K562 (cell line): ENCODE measurements at regions not wholly inside any gene's neighbourhood (a gene's known extent, or its start where the extent isn't known, plus 50 kb on each side); places are given as distances from the start of the nearest gene placed in this dataset.

Experiments
- ATAC-seq: fragments of 200-7000 bp; cut with Tn5 transposase; 3 replicates; pipeline ENCODE4 v1.9.1; 2020; ENCODE audit warnings: moderate library complexity
- BruUV-seq: library from RNA; stranded (reverse); fragments of 400-500 nt; replicated peaks from 2 replicates; lab custom pipeline; 2021; lab: Mats Ljungman, UMichigan
- CTCF ChIA-PET: fragments of 300-600 bp; formaldehyde crosslinking; extraction: SDS; loops from one replicate; lab custom pipeline; 2021; ENCODE audit warnings: low intra/inter-chr PET ratio; lab: Yijun Ruan, JAX
- POLR2A ChIA-PET: fragments of 300-600, 350-650 bp; sonication (Branson Sonifier 250); formaldehyde crosslinking; extraction: SDS; loops from one replicate; lab custom pipeline; 2021; ENCODE audit warnings: antibody characterized with exemption, inconsistent platforms; lab: Yijun Ruan, JAX
- DNase-seq, 4 experiments: peaks; one replicate each; pipeline versions ENCODE4 v3.0.0 to v3.0.0-alpha.2; 2011 to 2018; ENCODE audit warnings: low spot score in 3 of 4, mixed read lengths in 3 of 4; ENCODE audit errors: extremely low read depth in 1 of 4
- FAIRE-seq: peaks from 2 replicates; lab custom pipeline; 2011; peaks lifted over from hg19 to GRCh38; lab: Jason Lieb, UNC
- H2AFZ ChIP-seq: 2 replicates; pipeline ENCODE4 v1.6.0; 2011; ENCODE audit warnings: low read depth, low read length, control low read depth, inconsistent platforms
- H3K27ac ChIP-seq: fragments of 200-600 bp; 3 replicates; pipeline ENCODE4 v1.8.0; 2011; ENCODE audit warnings: low read depth, mild to moderate bottlenecking, control low read depth, inconsistent platforms, low read length, moderate library complexity, mixed read lengths; ENCODE audit errors: extremely low read depth
- H3K27me3 ChIP-seq, 2 experiments: fragments of 300-600 bp in 1 of 2; 2 replicates in 1 of 2; 3 replicates in 1 of 2; pipeline versions ENCODE4 v1.6.0 to v1.8.0; 2011; ENCODE audit warnings: inconsistent platforms in 2 of 2, low read length in 2 of 2, mild to moderate bottlenecking in 1 of 2, mixed read lengths in 1 of 2, moderate library complexity in 1 of 2; ENCODE audit not compliant: control insufficient read depth in 2 of 2, insufficient read depth in 2 of 2
- H3K36me3 ChIP-seq: fragments of 300-600 bp; 3 replicates; pipeline ENCODE4 v1.8.0; 2011; ENCODE audit warnings: mild to moderate bottlenecking, low read length, inconsistent platforms; ENCODE audit not compliant: control insufficient read depth, insufficient read depth
- H3K4me1 ChIP-seq, 2 experiments: fragments of 200-600 bp in 1 of 2; replicated peaks in 1 of 2; 2 replicates in 1 of 2; 3 replicates in 1 of 2; pipeline versions ENCODE4 v1.5.1 to v1.8.0; 2011; ENCODE audit warnings: inconsistent platforms in 2 of 2, low read length in 2 of 2, mild to moderate bottlenecking in 1 of 2, mixed read lengths in 1 of 2, moderate library complexity in 1 of 2; ENCODE audit not compliant: control insufficient read depth in 2 of 2, insufficient read depth in 2 of 2
- H3K4me2 ChIP-seq: 2 replicates; pipeline ENCODE4 v1.6.1; 2011; ENCODE audit warnings: low read length, control low read depth, inconsistent platforms, mixed read lengths; ENCODE audit not compliant: insufficient read depth
- H3K4me3 ChIP-seq: fragments of 200-600 bp; sonication (generic), shearing (Covaris generic); 2 replicates; pipeline ENCODE4 v1.5.1; 2016; ENCODE audit warnings: control low read depth, inconsistent platforms
- H3K79me2 ChIP-seq: fragments of 200-600 bp; 3 replicates; pipeline ENCODE4 v1.8.0; 2011; ENCODE audit warnings: low read length, inconsistent platforms; ENCODE audit not compliant: control insufficient read depth, insufficient read depth
- H3K9ac ChIP-seq, 2 experiments: 2 replicates each; pipeline versions ENCODE4 v1.6.0 to v1.6.1; 2011; ENCODE audit warnings: low read depth in 2 of 2, low read length in 2 of 2, control low read depth in 1 of 2, inconsistent platforms in 1 of 2, mild to moderate bottlenecking in 1 of 2, mixed read lengths in 1 of 2; ENCODE audit not compliant: insufficient read depth in 1 of 2
- H3K9me1 ChIP-seq: one replicate; pipeline ENCODE4 v1.6.0; 2011; ENCODE audit warnings: inconsistent platforms, mild to moderate bottlenecking, low read length, moderate library complexity; ENCODE audit not compliant: control insufficient read depth, insufficient read depth
- H3K9me3 ChIP-seq: replicated peaks from 2 replicates; pipeline ENCODE4 v1.5.1; 2011; ENCODE audit warnings: low read depth, low read length, inconsistent platforms; ENCODE audit not compliant: control insufficient read depth, insufficient read depth
- H4K20me1 ChIP-seq: replicated peaks from 2 replicates; pipeline ENCODE4 v1.6.1; 2011; ENCODE audit warnings: low read length, inconsistent platforms, mixed read lengths; ENCODE audit not compliant: control insufficient read depth, insufficient read depth
- CHD2 ChIP-seq: IDR thresholded peaks from 2 replicates; pipeline ENCODE4 v1.6.1; 2011; ENCODE audit warnings: low read depth, low read length
- FIP1L1 ChIP-seq: fragments of 200-400 bp; formaldehyde crosslinking; IDR thresholded peaks from 2 replicates; pipeline ENCODE4 v1.6.1; 2018; ENCODE audit warnings: mild to moderate bottlenecking, low read depth, low read length; ENCODE audit not compliant: poor library complexity, severe bottlenecking
- FOS ChIP-seq: IDR thresholded peaks from 3 replicates; pipeline ENCODE4 v1.6.1; 2011; ENCODE audit not compliant: insufficient read length; ENCODE audit errors: extremely low read depth
- RFX5 ChIP-seq: IDR thresholded peaks from 2 replicates; pipeline ENCODE4 v1.6.1; 2011; ENCODE audit warnings: low read depth, mild to moderate bottlenecking, improper control_type of control experiment, low read length
- RNF2 ChIP-seq: sonication (generic); IDR thresholded peaks from 2 replicates; pipeline ENCODE4 v1.6.1; 2016
- SMAD4 ChIP-seq: fragments of 250-450 bp; sonication (Bioruptor Pico); conservative IDR thresholded peaks from 2 replicates; pipeline ENCODE4 v1.8.0; 2021; ENCODE audit warnings: inconsistent platforms, mild to moderate bottlenecking, moderate library complexity
- ZC3H11A ChIP-seq: IDR thresholded peaks from 2 replicates; pipeline ENCODE4 v1.6.1; 2012; ENCODE audit warnings: low read depth, low read length, improper control_type of control experiment
- ZNF444 ChIP-seq: fragments of 250-450 bp; sonication (Bioruptor Pico); IDR thresholded peaks from 2 replicates; pipeline ENCODE4 v1.4.0; 2020; ENCODE audit warnings: mild to moderate bottlenecking, moderate library complexity
- ZSCAN32 ChIP-seq: fragments of 450-650 bp; formaldehyde crosslinking; IDR thresholded peaks from 2 replicates; pipeline ENCODE4 v1.4.0; 2020; ENCODE audit warnings: mild to moderate bottlenecking, moderate library complexity
- WGBS: fragments of 100-300 bp; shearing (Covaris generic); methylation state at CpG from one replicate; pipeline ENCODE4 v1.1.6; 2016; ENCODE audit warnings: low coverage, mixed read lengths; ENCODE audit not compliant: insufficient coverage; ENCODE audit errors: missing lambda C conversion rate; 5-methylcytosine and 5-hydroxymethylcytosine counted together
- in situ Hi-C: fragments of 300-500 bp; cut with MboI; formaldehyde crosslinking; loops from 4 replicates; pipeline ENCODE4 v1.15.0; 2018; ENCODE audit warnings: inconsistent platforms, mixed read lengths
- intact Hi-C: fragments of 100-400 bp; cut with micrococcal nuclease; formaldehyde crosslinking; loops from 2 replicates; pipeline ENCODE4 v1.14.2; 2022
- TF ChIP-seq, protein P1 (sequence below), 2 experiments: fragments of 450-650 bp; formaldehyde crosslinking in 1 of 2; IDR thresholded peaks; 2 replicates each; pipeline versions ENCODE4 v1.4.0 to v1.6.1; 2014 to 2020; ENCODE audit warnings: mild to moderate bottlenecking in 2 of 2, borderline replicate concordance in 1 of 2, low read depth in 1 of 2
- TF ChIP-seq, protein P2 (sequence below): fragments of 450-650 bp; IDR thresholded peaks from 2 replicates; pipeline ENCODE4 v1.6.1; 2016; ENCODE audit warnings: missing biosample characterization, missing genetic modification characterization
- TF ChIP-seq, protein P3 (sequence below): sonication (generic); formaldehyde crosslinking; IDR thresholded peaks from 2 replicates; pipeline ENCODE4 v1.5.0; 2020; ENCODE audit warnings: missing genetic modification reagents

DNA sequence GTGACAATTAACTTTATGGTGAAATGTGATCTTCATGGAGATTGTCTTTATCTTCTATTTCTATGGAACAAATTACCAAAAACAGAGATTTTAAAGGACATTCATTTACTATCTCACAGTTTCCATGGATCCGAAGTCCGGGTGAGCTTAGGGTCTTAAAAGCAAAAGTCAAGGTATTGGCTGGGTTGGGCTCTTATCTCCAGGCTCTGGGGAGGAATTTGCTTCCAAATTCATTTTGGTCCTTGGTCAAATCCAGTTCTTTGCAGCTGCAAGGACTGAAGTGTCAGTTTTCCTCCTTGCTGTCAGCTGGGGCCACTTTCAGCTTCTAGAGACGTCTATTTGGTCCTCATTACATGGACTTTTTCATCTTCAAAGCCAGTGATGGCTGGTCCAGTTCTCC lies 395.8 kb upstream of the MAF start:
- no peaks in the 10 kb centered on the region for H3K79me2 ChIP-seq
- no peaks in the 10 kb centered on the region for H3K36me3 ChIP-seq
- CTCF ChIA-PET: no interaction called here
- no peak overlapping the region for H3K4me2 ChIP-seq
- in situ Hi-C loops: no loop called here
- POLR2A ChIA-PET: interaction anchor here (0.6 kb wide), 1 partner anchor 10 kb away, joined by 3 read pairs; no protein-coding TSS in a partner anchor
- WGBS: 20% methylated on average over 3 of the region's 3 CpGs
- H3K27me3 ChIP-seq: no peaks in the 10 kb centered on the region; a peak in 1 of 5 replicates
- DNase-seq (no peak), FAIRE-seq (no peak), ATAC-seq (no peak)
- H3K27ac ChIP-seq: no peak overlapping the region
- BruUV-seq: no TSS peak
- intact Hi-C loops: no loop called here
- no peak overlapping the region for H3K4me3 ChIP-seq
- H2AFZ ChIP-seq: no peak overlapping the region
- no peak overlapping the region for H3K9ac ChIP-seq
- no peaks in the 10 kb centered on the region for H4K20me1 ChIP-seq
- H3K4me1 ChIP-seq: peaks cover 3 to 18% of the 10 kb centered on the region in 2 experiments; a peak in 3 of 5 replicates
- H3K9me1 ChIP-seq: no peaks in the 10 kb centered on the region
- no peaks in the 10 kb centered on the region for H3K9me3 ChIP-seq
- TF ChIP-seq CHD2: no peak
- TF ChIP-seq ZC3H11A: no peak
- TF ChIP-seq, protein P1, sequence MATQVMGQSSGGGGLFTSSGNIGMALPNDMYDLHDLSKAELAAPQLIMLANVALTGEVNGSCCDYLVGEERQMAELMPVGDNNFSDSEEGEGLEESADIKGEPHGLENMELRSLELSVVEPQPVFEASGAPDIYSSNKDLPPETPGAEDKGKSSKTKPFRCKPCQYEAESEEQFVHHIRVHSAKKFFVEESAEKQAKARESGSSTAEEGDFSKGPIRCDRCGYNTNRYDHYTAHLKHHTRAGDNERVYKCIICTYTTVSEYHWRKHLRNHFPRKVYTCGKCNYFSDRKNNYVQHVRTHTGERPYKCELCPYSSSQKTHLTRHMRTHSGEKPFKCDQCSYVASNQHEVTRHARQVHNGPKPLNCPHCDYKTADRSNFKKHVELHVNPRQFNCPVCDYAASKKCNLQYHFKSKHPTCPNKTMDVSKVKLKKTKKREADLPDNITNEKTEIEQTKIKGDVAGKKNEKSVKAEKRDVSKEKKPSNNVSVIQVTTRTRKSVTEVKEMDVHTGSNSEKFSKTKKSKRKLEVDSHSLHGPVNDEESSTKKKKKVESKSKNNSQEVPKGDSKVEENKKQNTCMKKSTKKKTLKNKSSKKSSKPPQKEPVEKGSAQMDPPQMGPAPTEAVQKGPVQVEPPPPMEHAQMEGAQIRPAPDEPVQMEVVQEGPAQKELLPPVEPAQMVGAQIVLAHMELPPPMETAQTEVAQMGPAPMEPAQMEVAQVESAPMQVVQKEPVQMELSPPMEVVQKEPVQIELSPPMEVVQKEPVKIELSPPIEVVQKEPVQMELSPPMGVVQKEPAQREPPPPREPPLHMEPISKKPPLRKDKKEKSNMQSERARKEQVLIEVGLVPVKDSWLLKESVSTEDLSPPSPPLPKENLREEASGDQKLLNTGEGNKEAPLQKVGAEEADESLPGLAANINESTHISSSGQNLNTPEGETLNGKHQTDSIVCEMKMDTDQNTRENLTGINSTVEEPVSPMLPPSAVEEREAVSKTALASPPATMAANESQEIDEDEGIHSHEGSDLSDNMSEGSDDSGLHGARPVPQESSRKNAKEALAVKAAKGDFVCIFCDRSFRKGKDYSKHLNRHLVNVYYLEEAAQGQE (IDR thresholded peaks at IDR 0.05; ENCODE audit: borderline replicate concordance): no peak
- TF ChIP-seq, protein P1 (CRISPR knock-in tag; IDR thresholded peaks at IDR 0.05; ENCODE audit: low read depth): no peak
- no peak for TF ChIP-seq SMAD4
- TF ChIP-seq RNF2: no peak
- no peak for TF ChIP-seq FOS
- TF ChIP-seq, protein P2, sequence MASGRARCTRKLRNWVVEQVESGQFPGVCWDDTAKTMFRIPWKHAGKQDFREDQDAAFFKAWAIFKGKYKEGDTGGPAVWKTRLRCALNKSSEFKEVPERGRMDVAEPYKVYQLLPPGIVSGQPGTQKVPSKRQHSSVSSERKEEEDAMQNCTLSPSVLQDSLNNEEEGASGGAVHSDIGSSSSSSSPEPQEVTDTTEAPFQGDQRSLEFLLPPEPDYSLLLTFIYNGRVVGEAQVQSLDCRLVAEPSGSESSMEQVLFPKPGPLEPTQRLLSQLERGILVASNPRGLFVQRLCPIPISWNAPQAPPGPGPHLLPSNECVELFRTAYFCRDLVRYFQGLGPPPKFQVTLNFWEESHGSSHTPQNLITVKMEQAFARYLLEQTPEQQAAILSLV (tag): no peak
- no peak for TF ChIP-seq RFX5
- TF ChIP-seq ZNF444 (CRISPR knock-in tag): no peak
- TF ChIP-seq, protein P3, sequence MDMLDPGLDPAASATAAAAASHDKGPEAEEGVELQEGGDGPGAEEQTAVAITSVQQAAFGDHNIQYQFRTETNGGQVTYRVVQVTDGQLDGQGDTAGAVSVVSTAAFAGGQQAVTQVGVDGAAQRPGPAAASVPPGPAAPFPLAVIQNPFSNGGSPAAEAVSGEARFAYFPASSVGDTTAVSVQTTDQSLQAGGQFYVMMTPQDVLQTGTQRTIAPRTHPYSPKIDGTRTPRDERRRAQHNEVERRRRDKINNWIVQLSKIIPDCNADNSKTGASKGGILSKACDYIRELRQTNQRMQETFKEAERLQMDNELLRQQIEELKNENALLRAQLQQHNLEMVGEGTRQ (CRISPR knock-in tag): no peak
- TF ChIP-seq FIP1L1: no peak
- no peak for TF ChIP-seq ZSCAN32 (CRISPR knock-in tag)
